ENCODE measurements at regions not wholly inside any gene's neighbourhood (a gene's known extent, or its start where the extent isn't known, plus 50 kb on each side); places are given as distances from the start of the nearest gene placed in this dataset.

DNA sequence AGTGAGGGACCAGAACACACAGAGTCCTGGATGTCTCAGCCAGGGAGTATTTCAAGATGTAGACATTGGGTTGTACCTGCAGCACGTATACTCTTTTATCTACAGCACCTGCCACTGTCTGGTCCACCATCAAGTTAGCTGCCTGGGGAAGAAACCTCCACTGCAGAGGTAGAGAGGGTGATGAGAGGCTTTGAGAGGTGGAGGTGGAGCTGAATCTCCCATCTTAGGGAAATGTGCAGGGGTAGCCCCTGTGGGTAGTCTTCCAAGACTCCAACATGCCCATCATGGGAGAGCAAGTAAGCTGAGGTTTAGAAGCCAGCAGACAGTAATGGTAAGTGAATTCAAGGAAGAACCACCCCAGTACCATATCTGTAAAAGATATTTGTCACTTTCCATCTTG is 93.3 kb upstream of the CELF4 start:
- no peaks in the 10 kb centered on the region for H3K27me3 ChIP-seq (replicated peaks in 1 of 4; ENCODE audit: control insufficient read depth in 3 of 4, extremely low read depth in 1 of 4, insufficient read depth in 3 of 4, low read length in 3 of 4)
- H4K5ac ChIP-seq (ENCODE audit: insufficient read length, low read depth, low read length): no peak overlapping the region
- H2AFZ ChIP-seq (ENCODE audit: low read length): no peak overlapping the region
- H2BK12ac ChIP-seq (ENCODE audit: low read depth, low read length): no peak overlapping the region
- no peaks in the 10 kb centered on the region for H3K79me2 ChIP-seq (ENCODE audit: control insufficient read depth in 1 of 2, insufficient read depth in 2 of 2, low read length in 2 of 2)
- FAIRE-seq (no peak), DNase-seq (ENCODE audit: low read depth in 1 of 2, low spot score in 2 of 2) (no peak)
- no peak overlapping the region for H2BK20ac ChIP-seq (ENCODE audit: low read length)
- no peak overlapping the region for H3K18ac ChIP-seq (ENCODE audit: extremely low read depth, low read length)
- no peak overlapping the region for H3K27ac ChIP-seq (ENCODE audit: low read depth, low read length)
- H4K20me1 ChIP-seq (replicated peaks in 1 of 2; ENCODE audit: control insufficient read depth in 1 of 2, insufficient read depth in 2 of 2, low read length in 2 of 2): no peaks in the 10 kb centered on the region
- CTCF ChIA-PET (ENCODE audit: partially characterized antibody): interaction anchor here (0.8 to 2.3 kb wide), 3 partner anchors 10 to 80 kb away, joined by 3 to 10 read pairs (median 4); no protein-coding TSS in a partner anchor
- no peak overlapping the region for H3K56ac ChIP-seq (replicated peaks; ENCODE audit: insufficient read length, low read depth, low read length)
- 100% methylated on average over 1 of the region's 1 CpG; no CpG with 5 or more reads in 1 of the 2 experiments for WGBS, 2 experiments (ENCODE audit: extremely low coverage in 1 of 2, insufficient coverage in 1 of 2, insufficient read length in 1 of 2, insufficient replicate concordance in 2 of 2, low coverage in 1 of 2, low lambda C conversion rate in 2 of 2, missing lambda C conversion rate in 1 of 2)
- no peak overlapping the region for H2AK5ac ChIP-seq (ENCODE audit: low read depth, low read length)
- H3K4ac ChIP-seq (replicated peaks; ENCODE audit: insufficient read length, low read depth, low read length): no peak overlapping the region
- no peaks in the 10 kb centered on the region for H3K36me3 ChIP-seq (ENCODE audit: control insufficient read depth in 2 of 4, insufficient read depth in 4 of 4, low read length in 3 of 4)
- H2BK5ac ChIP-seq (ENCODE audit: low read depth, low read length): no peak overlapping the region
- no peak overlapping the region for H2BK15ac ChIP-seq (ENCODE audit: low read length)
- no peak overlapping the region for H3K4me3 ChIP-seq (ENCODE audit: extremely low read depth in 1 of 4, insufficient read depth in 2 of 4, low read depth in 3 of 4, low read length in 4 of 4)
- H3K79me1 ChIP-seq (ENCODE audit: low read depth, low read length): no peaks in the 10 kb centered on the region
- no peak overlapping the region for H3K23ac ChIP-seq (ENCODE audit: insufficient read length)
- H4K91ac ChIP-seq (replicated peaks; ENCODE audit: insufficient read length, low read length): no peak overlapping the region
- no peak overlapping the region for H3K14ac ChIP-seq (ENCODE audit: insufficient read length)
- H3K9me3 ChIP-seq (ENCODE audit: insufficient read depth in 2 of 2, low read depth in 1 of 2, low read length in 1 of 2): no peaks in the 10 kb centered on the region
- H3K4me2 ChIP-seq (ENCODE audit: insufficient read depth in 1 of 2, low read depth in 2 of 2, low read length in 2 of 2): no peak overlapping the region
- no peak for TF ChIP-seq EZH2 (IDR thresholded peaks at IDR 0.05; ENCODE audit: low read depth, low read length, severe bottlenecking)
- TF ChIP-seq CTBP2 (IDR thresholded peaks at IDR 0.05; ENCODE audit: borderline replicate concordance, insufficient read depth, insufficient read length, low read length): no peak
- TF ChIP-seq POLR2AphosphoS5 (IDR thresholded peaks at IDR 0.05; ENCODE audit: low read depth, low read length): no peak
- TF ChIP-seq RFX5 (IDR thresholded peaks at IDR 0.05; ENCODE audit: borderline replicate concordance, low read depth, low read length): no peak
- TF ChIP-seq MAFK (IDR thresholded peaks at IDR 0.05; ENCODE audit: low read depth, low read length): no peak
- no peak for TF ChIP-seq GABPA (IDR thresholded peaks at IDR 0.05; ENCODE audit: borderline replicate concordance, insufficient read depth, low read length)
- no peak for TF ChIP-seq NANOG (IDR thresholded peaks at IDR 0.05; ENCODE audit: insufficient read depth, low read depth, low read length, poor library complexity, severe bottlenecking)
- TF ChIP-seq TCF12 (IDR thresholded peaks at IDR 0.05; ENCODE audit: low read depth, low read length): no peak
- TF ChIP-seq TEAD4 (IDR thresholded peaks at IDR 0.05; ENCODE audit: low read depth, low read length): no peak
- TF ChIP-seq CBX5 (IDR thresholded peaks at IDR 0.05; ENCODE audit: low read depth, low read length): no peak
- no peak for TF ChIP-seq TAF1 (IDR thresholded peaks at IDR 0.05; ENCODE audit: low read depth, low read length)
- no peak for TF ChIP-seq RNF2 (IDR thresholded peaks at IDR 0.05; ENCODE audit: borderline replicate concordance, low read depth, low read length, missing control alignments, poor library complexity, severe bottlenecking)
- TF ChIP-seq JUN (IDR thresholded peaks at IDR 0.05; ENCODE audit: low read depth, low read length): no peak
- POLR2A ChIA-PET (ENCODE audit: partially characterized antibody): interaction anchor here (0.8 kb wide), 1 partner anchor 10 kb away, joined by 3 read pairs; no protein-coding TSS in a partner anchor
- no peaks in the 10 kb centered on the region for H3K23me2 ChIP-seq (ENCODE audit: low read depth, low read length)
- H3K9ac ChIP-seq (replicated peaks in 1 of 4; ENCODE audit: extremely low read depth in 1 of 4, low read depth in 3 of 4, low read length in 3 of 4): no peak overlapping the region
- no peak overlapping the region for H4K8ac ChIP-seq (ENCODE audit: extremely low read depth, insufficient read depth, low read length)
- H3K4me1 ChIP-seq (replicated peaks in 1 of 4; ENCODE audit: control insufficient read depth in 3 of 4, insufficient read depth in 4 of 4, low read length in 3 of 4): peaks cover 0 to 7% (median 2%) of the 10 kb centered on the region in 4 experiments; a peak in 3 of 7 replicates
- H2BK120ac ChIP-seq (replicated peaks; ENCODE audit: low read depth, low read length): no peak overlapping the region

Data from H1 (cell line).